AG10803 (cell line): ENCODE measurements at regions not wholly inside any gene's neighbourhood (a gene's known extent, or its start where the extent isn't known, plus 50 kb on each side); places are given as distances from the start of the nearest gene placed in this dataset.

Source experiments
- DNase-seq: peaks from one replicate; pipeline ENCODE4 v3.0.0; 2010; ENCODE audit warnings: low read depth
- H3K4me3 ChIP-seq: 2 replicates; pipeline ENCODE4 v1.5.1; 2011; ENCODE audit warnings: mild to moderate bottlenecking, low read length, control low read depth
- CTCF ChIP-seq: conservative IDR thresholded peaks from 2 replicates; pipeline ENCODE4 v1.5.1; 2011; ENCODE audit warnings: mild to moderate bottlenecking, low read length, control low read depth, inconsistent platforms

GRCh38 chr1:37085393-37085792 lies 51.1 kb upstream of the GRIK3 start:
- DNase-seq = no peak
- no peak for TF ChIP-seq CTCF
- H3K4me3 ChIP-seq = no peak overlapping the region

GRCh38 chr1:37089750-37090149 lies 55.4 kb upstream of the GRIK3 start:
- DNase-seq = no peak
- TF ChIP-seq CTCF = no peak
- H3K4me3 ChIP-seq = no peak overlapping the region

GRCh38 chr1:37090671-37091070 lies 56.4 kb upstream of the GRIK3 start:
- no peak for TF ChIP-seq CTCF
- H3K4me3 ChIP-seq = no peak overlapping the region
- no peak for DNase-seq

- no peak for TF ChIP-seq CTCF
- no peak overlapping the region for H3K4me3 ChIP-seq
- no peak for DNase-seq
These were observed 58.6 kb upstream of the GRIK3 start for GRCh38 chr1:37092937-37093336.

- TF ChIP-seq CTCF = no peak
- no peak for DNase-seq
- no peak overlapping the region for H3K4me3 ChIP-seq
These were observed 60.0 kb upstream of the GRIK3 start for GRCh38 chr1:37094302-37094701.

GRCh38 chr1:37096523-37096922 lies 62.2 kb upstream of the GRIK3 start:
- no peak overlapping the region for H3K4me3 ChIP-seq
- DNase-seq = no peak
- no peak for TF ChIP-seq CTCF

- no peak for DNase-seq
- H3K4me3 ChIP-seq = no peak overlapping the region
These were observed 63.4 kb upstream of the GRIK3 start for GRCh38 chr1:37097731-37098130.

More at GRCh38 chr1:37097731-37098130, 63.4 kb upstream of the GRIK3 start:
- TF ChIP-seq CTCF = no peak
